GM10248 (cell line): ENCODE measurements at regions not wholly inside any gene's neighbourhood (a gene's known extent, or its start where the extent isn't known, plus 50 kb on each side); places are given as distances from the start of the nearest gene placed in this dataset.
"Not testable (repeated sequence)": the region's sequence is repeated elsewhere in the genome, so short reads cannot be mapped to it uniquely, and the experiment has no call there.

Experiments
- CTCF ChIA-PET: fragments of 300-600 bp; sonication (Branson Sonifier 250); formaldehyde crosslinking; extraction: SDS; loops from one replicate; lab custom pipeline; 2021; ENCODE audit warnings: antibody characterized with exemption; lab: Yijun Ruan, JAX
- POLR2A ChIA-PET: fragments of 350-650 bp; sonication (Branson Sonifier 250); formaldehyde crosslinking; extraction: SDS; loops from one replicate; lab custom pipeline; 2020; ENCODE audit warnings: antibody characterized with exemption; lab: Yijun Ruan, JAX
- DNase-seq: peaks from one replicate; pipeline ENCODE4 v3.0.0; 2012; ENCODE audit errors: extremely low spot score
- CTCF ChIP-seq: IDR thresholded peaks from 2 replicates; pipeline ENCODE4 v1.5.1; 2012; ENCODE audit warnings: mild to moderate bottlenecking, low read depth; ENCODE audit errors: extremely low read depth, missing control alignments, control extremely low read depth

GRCh38 chr3:82384181-82384580 lies 622.7 kb upstream of the GBE1 start:
- no peak for TF ChIP-seq CTCF
- no peak for DNase-seq
- ChIA-PET CTCF (interaction anchor here (0.7 kb wide), 1 partner anchor 25 kb away, joined by 3 read pairs; no protein-coding TSS in a partner anchor), POLR2A (no interaction called here)

GRCh38 chr3:82382831-82383230 lies 621.4 kb upstream of the GBE1 start:
- POLR2A ChIA-PET = no interaction called here
- CTCF ChIA-PET = no interaction called here
- no peak for TF ChIP-seq CTCF
- no peak for DNase-seq

GRCh38 chr3:82378392-82378791 lies 616.9 kb upstream of the GBE1 start:
- CTCF ChIA-PET = interaction anchor here (1.2 kb wide), 1 partner anchor 22 kb away, joined by 3 read pairs; no protein-coding TSS in a partner anchor
- no peak for DNase-seq
- POLR2A ChIA-PET = no interaction called here
- no peak for TF ChIP-seq CTCF

- TF ChIP-seq CTCF = no peak
- DNase-seq = no peak
- ChIA-PET POLR2A (no interaction called here), CTCF (no interaction called here)
Measured at GRCh38 chr3:82376883-82377282, 615.4 kb upstream of the GBE1 start.

GRCh38 chr3:82373833-82374232 lies 612.4 kb upstream of the GBE1 start:
- POLR2A ChIA-PET, DNase-seq, CTCF ChIA-PET: not testable (repeated sequence)

- ChIA-PET POLR2A (no interaction called here), CTCF (no interaction called here)
- no peak for DNase-seq
- TF ChIP-seq CTCF = no peak
Measured at GRCh38 chr3:82364827-82365226, 603.4 kb upstream of the GBE1 start.

- ChIA-PET POLR2A (no interaction called here), CTCF (no interaction called here)
- no peak for TF ChIP-seq CTCF
- DNase-seq = no peak
Measured at GRCh38 chr3:82363131-82363530, 601.7 kb upstream of the GBE1 start.
